OCI-LY7 (cell line): ENCODE measurements at regions not wholly inside any gene's neighbourhood (a gene's known extent, or its start where the extent isn't known, plus 50 kb on each side); places are given as distances from the start of the nearest gene placed in this dataset.

Source experiments
- BruUV-seq: library from RNA; stranded (reverse); fragments of 400-500 nt; replicated peaks from 2 replicates; lab custom pipeline; 2021; lab: Mats Ljungman, UMichigan
- CTCF ChIA-PET: fragments of 300-600 bp; sonication (Branson Sonifier 250); formaldehyde crosslinking; loops from one replicate; lab custom pipeline; 2022; ENCODE audit warnings: antibody characterized with exemption; ENCODE audit not compliant: unreplicated experiment; lab: Charles Lee
- POLR2A ChIA-PET: fragments of 300-600 bp; sonication (Branson Sonifier 250); formaldehyde crosslinking; loops from one replicate; lab custom pipeline; 2022; ENCODE audit warnings: antibody characterized with exemption; lab: Charles Lee
- DNase-seq: peaks from one replicate; pipeline ENCODE4 v3.0.0-alpha.2; 2015; ENCODE audit warnings: low spot score
- H2AFZ ChIP-seq: fragments of 200-600 bp; sonication (generic), shearing (Covaris generic); 2 replicates; pipeline ENCODE4 v1.6.1; 2014; ENCODE audit warnings: mild to moderate bottlenecking, antibody characterized with exemption, low read length, moderate library complexity
- H3K27ac ChIP-seq: fragments of 200-600 bp; sonication (generic); 2 replicates; pipeline ENCODE4 v1.5.1; 2014; ENCODE audit warnings: mixed run types, low read depth, mild to moderate bottlenecking, moderate library complexity, low read length, inconsistent platforms; ENCODE audit not compliant: poor library complexity, severe bottlenecking
- H3K36me3 ChIP-seq: fragments of 200-600 bp; sonication (generic); 2 replicates; pipeline ENCODE4 v1.6.1; 2014; ENCODE audit warnings: mild to moderate bottlenecking, antibody characterized with exemption, low read length, moderate library complexity, mixed read lengths; ENCODE audit not compliant: insufficient read depth
- H3K4me1 ChIP-seq: fragments of 200-600 bp; sonication (generic); 2 replicates; pipeline ENCODE4 v1.5.1; 2014; ENCODE audit warnings: mild to moderate bottlenecking, low read length; ENCODE audit not compliant: insufficient read depth, poor library complexity, severe bottlenecking
- H3K4me2 ChIP-seq: fragments of 200-600 bp; sonication (generic); 2 replicates; pipeline ENCODE4 v1.6.1; 2014; ENCODE audit warnings: mild to moderate bottlenecking, low read length
- H3K4me3 ChIP-seq: fragments of 200-600 bp; sonication (generic); 2 replicates; pipeline ENCODE4 v1.5.1; 2014; ENCODE audit warnings: mild to moderate bottlenecking, low read depth, low read length; ENCODE audit not compliant: poor library complexity, severe bottlenecking
- H3K79me2 ChIP-seq: fragments of 200-600 bp; sonication (generic); 2 replicates; pipeline ENCODE4 v1.6.1; 2016; ENCODE audit warnings: low read depth, mild to moderate bottlenecking, low read length, moderate library complexity, mixed read lengths; ENCODE audit not compliant: insufficient read depth
- H3K9me2 ChIP-seq: fragments of 200-600 bp; sonication (generic); 2 replicates; pipeline ENCODE4 v1.6.1; 2016; ENCODE audit warnings: mild to moderate bottlenecking, low read length, mixed read lengths; ENCODE audit not compliant: insufficient read depth
- H3K9me3 ChIP-seq: fragments of 200-600 bp; sonication (generic); 2 replicates; pipeline ENCODE4 v1.6.1; 2014; ENCODE audit warnings: mild to moderate bottlenecking, mixed run types, low read length, mixed read lengths
- H4K20me1 ChIP-seq: fragments of 200-600 bp; sonication (generic); 2 replicates; pipeline ENCODE4 v1.6.1; 2014; ENCODE audit warnings: mild to moderate bottlenecking, antibody characterized with exemption, low read length, moderate library complexity, mixed read lengths; ENCODE audit not compliant: insufficient read depth
- EZH2phosphoT487 ChIP-seq: fragments of 200-600 bp; sonication (generic); IDR thresholded peaks from 2 replicates; pipeline ENCODE4 v1.6.1; 2018; ENCODE audit warnings: low read depth, borderline replicate concordance, mild to moderate bottlenecking, mixed run types, antibody characterized with exemption, low read length, moderate library complexity, mixed read lengths
- intact Hi-C: fragments of 100-400 bp; cut with micrococcal nuclease; formaldehyde crosslinking; loops from one replicate; pipeline ENCODE4 v1.10.0; 2022; ENCODE audit not compliant: unreplicated experiment
- TF ChIP-seq, protein P1 (sequence below): fragments of 200-600 bp; sonication (generic); conservative IDR thresholded peaks from 2 replicates; pipeline ENCODE4 v1.5.1; 2014; ENCODE audit warnings: mild to moderate bottlenecking, antibody characterized with exemption, low read length, moderate library complexity, mixed read lengths

DNA sequence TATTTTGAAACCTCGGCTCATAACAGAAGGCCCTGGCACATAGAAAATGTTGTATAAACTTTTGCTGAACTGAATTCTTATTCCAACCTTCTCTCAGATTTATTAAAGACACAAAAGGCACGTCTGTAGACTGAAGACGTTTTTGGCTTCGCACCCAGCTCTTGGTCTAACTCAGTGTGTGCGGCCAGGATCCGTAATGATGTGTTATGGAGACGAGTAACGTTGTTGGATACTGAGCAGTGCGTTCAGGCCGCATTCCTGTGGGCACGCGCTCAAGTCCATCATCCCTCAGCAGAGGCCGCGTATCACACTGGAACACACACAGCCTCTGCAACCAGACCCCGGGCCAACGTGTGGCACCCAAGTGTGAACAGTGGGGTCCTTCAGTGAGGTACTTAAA is 154.8 kb upstream of the RAB4A start:
- Histone ChIP-seq H3K4me2 (no peak overlapping the region), H3K9me2 (no peaks in the 10 kb centered on the region), H4K20me1 (no peaks in the 10 kb centered on the region), H3K4me3 (no peak overlapping the region), H3K79me2 (no peaks in the 10 kb centered on the region), H2AFZ (no peak overlapping the region), H3K36me3 (no peaks in the 10 kb centered on the region), H3K9me3 (no peaks in the 10 kb centered on the region), H3K27ac (no peak overlapping the region), H3K4me1 (peaks cover 6% of the 10 kb centered on the region)
- DNase-seq: no peak
- ChIA-PET POLR2A (no interaction called here), CTCF (no interaction called here)
- intact Hi-C loops: no loop called here
- TF ChIP-seq, protein P1, sequence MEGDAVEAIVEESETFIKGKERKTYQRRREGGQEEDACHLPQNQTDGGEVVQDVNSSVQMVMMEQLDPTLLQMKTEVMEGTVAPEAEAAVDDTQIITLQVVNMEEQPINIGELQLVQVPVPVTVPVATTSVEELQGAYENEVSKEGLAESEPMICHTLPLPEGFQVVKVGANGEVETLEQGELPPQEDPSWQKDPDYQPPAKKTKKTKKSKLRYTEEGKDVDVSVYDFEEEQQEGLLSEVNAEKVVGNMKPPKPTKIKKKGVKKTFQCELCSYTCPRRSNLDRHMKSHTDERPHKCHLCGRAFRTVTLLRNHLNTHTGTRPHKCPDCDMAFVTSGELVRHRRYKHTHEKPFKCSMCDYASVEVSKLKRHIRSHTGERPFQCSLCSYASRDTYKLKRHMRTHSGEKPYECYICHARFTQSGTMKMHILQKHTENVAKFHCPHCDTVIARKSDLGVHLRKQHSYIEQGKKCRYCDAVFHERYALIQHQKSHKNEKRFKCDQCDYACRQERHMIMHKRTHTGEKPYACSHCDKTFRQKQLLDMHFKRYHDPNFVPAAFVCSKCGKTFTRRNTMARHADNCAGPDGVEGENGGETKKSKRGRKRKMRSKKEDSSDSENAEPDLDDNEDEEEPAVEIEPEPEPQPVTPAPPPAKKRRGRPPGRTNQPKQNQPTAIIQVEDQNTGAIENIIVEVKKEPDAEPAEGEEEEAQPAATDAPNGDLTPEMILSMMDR: no peak
- TF ChIP-seq EZH2phosphoT487: no peak
- BruUV-seq: no TSS peak

DNA sequence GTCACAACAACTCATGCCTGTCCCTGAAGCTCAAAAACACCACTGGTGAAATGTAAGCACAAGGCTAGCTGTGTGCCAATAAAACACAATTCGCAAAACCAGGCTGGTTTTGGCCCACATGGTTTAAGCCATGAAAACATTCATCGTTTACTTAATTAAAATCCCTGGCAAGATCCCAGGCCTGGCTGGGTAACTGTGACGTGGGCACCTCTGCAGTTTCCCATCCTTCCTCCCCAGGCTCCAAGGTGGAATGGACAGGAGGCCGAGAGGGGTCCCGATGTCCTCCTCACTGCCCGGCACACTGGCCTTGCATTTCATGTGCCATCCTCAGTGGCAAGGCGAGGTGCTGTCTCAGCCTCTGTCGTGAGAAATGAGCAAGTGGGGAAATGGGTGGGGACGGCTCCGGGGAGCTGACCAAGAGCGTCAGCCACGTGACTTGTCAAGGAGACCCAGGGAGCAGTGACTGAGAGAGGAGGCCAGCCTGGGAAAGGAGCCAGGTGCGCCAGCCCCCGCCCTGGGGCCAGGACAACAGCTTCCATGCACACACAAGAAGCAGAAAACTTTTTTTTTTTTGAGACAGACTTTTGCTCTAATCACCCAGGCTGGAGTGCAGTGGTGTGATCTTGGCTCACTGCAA is 153.1 kb upstream of the RAB4A start:
- intact Hi-C loops: no loop called here
- no peak for DNase-seq

More for the DNA sequence above, 153.1 kb upstream of the RAB4A start:
- Histone ChIP-seq H3K79me2 (no peaks in the 10 kb centered on the region), H3K9me3 (no peaks in the 10 kb centered on the region), H3K9me2 (no peaks in the 10 kb centered on the region), H2AFZ (no peak overlapping the region), H3K4me1 (peaks cover 6% of the 10 kb centered on the region), H3K4me3 (no peak overlapping the region), H3K4me2 (no peak overlapping the region), H3K36me3 (no peaks in the 10 kb centered on the region), H4K20me1 (no peaks in the 10 kb centered on the region), H3K27ac (no peak overlapping the region)
- ChIA-PET POLR2A (no interaction called here), CTCF (no interaction called here)
- TF ChIP-seq, protein P1: no peak
- TF ChIP-seq EZH2phosphoT487: no peak
- no TSS peak for BruUV-seq
